ENCODE measurements at regions not wholly inside any gene's neighbourhood (a gene's known extent, or its start where the extent isn't known, plus 50 kb on each side); places are given as distances from the start of the nearest gene placed in this dataset.

- Histone ChIP-seq H3K36me3 (ENCODE audit: insufficient read depth, low read length) (no peaks in the 10 kb centered on the region), H3K9me3 (ENCODE audit: control insufficient read depth, insufficient read depth, low read length) (no peaks in the 10 kb centered on the region), H3K9ac (ENCODE audit: low read depth, low read length) (no peak overlapping the region), H3K4me1 (ENCODE audit: insufficient read depth, low read length) (no peaks in the 10 kb centered on the region)
Measured at GRCh38 chr2:66901344-66901743, 466.4 kb downstream of the MEIS1 start.

GRCh38 chr2:66903183-66903582, 468.3 kb downstream of the MEIS1 start:
- no peak overlapping the region for H3K9ac ChIP-seq (ENCODE audit: low read depth, low read length)
- H3K36me3 ChIP-seq (ENCODE audit: insufficient read depth, low read length): no peaks in the 10 kb centered on the region
- no peaks in the 10 kb centered on the region for H3K9me3 ChIP-seq (ENCODE audit: control insufficient read depth, insufficient read depth, low read length)
- H3K4me1 ChIP-seq (ENCODE audit: insufficient read depth, low read length): no peaks in the 10 kb centered on the region

- Histone ChIP-seq H3K4me1 (ENCODE audit: insufficient read depth, low read length) (no peaks in the 10 kb centered on the region), H3K9ac (ENCODE audit: low read depth, low read length) (no peak overlapping the region), H3K36me3 (ENCODE audit: insufficient read depth, low read length) (no peaks in the 10 kb centered on the region), H3K9me3 (ENCODE audit: control insufficient read depth, insufficient read depth, low read length) (no peaks in the 10 kb centered on the region)
Measured at GRCh38 chr2:66903745-66904465, 469.0 kb downstream of the MEIS1 start.

GRCh38 chr2:66915237-66915636, 480.3 kb downstream of the MEIS1 start:
- no peaks in the 10 kb centered on the region for H3K36me3 ChIP-seq (ENCODE audit: insufficient read depth, low read length)
- no peaks in the 10 kb centered on the region for H3K9me3 ChIP-seq (ENCODE audit: control insufficient read depth, insufficient read depth, low read length)
- H3K9ac ChIP-seq (ENCODE audit: low read depth, low read length): no peak overlapping the region
- no peaks in the 10 kb centered on the region for H3K4me1 ChIP-seq (ENCODE audit: insufficient read depth, low read length)

- H3K4me1 ChIP-seq (ENCODE audit: insufficient read depth, low read length): no peaks in the 10 kb centered on the region
- no peak overlapping the region for H3K9ac ChIP-seq (ENCODE audit: low read depth, low read length)
- H3K36me3 ChIP-seq (ENCODE audit: insufficient read depth, low read length): no peaks in the 10 kb centered on the region
- no peaks in the 10 kb centered on the region for H3K9me3 ChIP-seq (ENCODE audit: control insufficient read depth, insufficient read depth, low read length)
Measured at GRCh38 chr2:66919286-66919685, 477.8 kb upstream of the ETAA1 start.

GRCh38 chr2:66920415-66920814, 476.7 kb upstream of the ETAA1 start:
- H3K9me3 ChIP-seq (ENCODE audit: control insufficient read depth, insufficient read depth, low read length): no peaks in the 10 kb centered on the region
- no peak overlapping the region for H3K9ac ChIP-seq (ENCODE audit: low read depth, low read length)
- no peaks in the 10 kb centered on the region for H3K4me1 ChIP-seq (ENCODE audit: insufficient read depth, low read length)
- H3K36me3 ChIP-seq (ENCODE audit: insufficient read depth, low read length): no peaks in the 10 kb centered on the region

- no peak overlapping the region for H3K9ac ChIP-seq (ENCODE audit: low read depth, low read length)
- no peaks in the 10 kb centered on the region for H3K4me1 ChIP-seq (ENCODE audit: insufficient read depth, low read length)
- no peaks in the 10 kb centered on the region for H3K36me3 ChIP-seq (ENCODE audit: insufficient read depth, low read length)
- H3K9me3 ChIP-seq (ENCODE audit: control insufficient read depth, insufficient read depth, low read length): no peaks in the 10 kb centered on the region
Measured at GRCh38 chr2:66925128-66925527, 472.0 kb upstream of the ETAA1 start.

GRCh38 chr2:66926594-66927112, 470.5 kb upstream of the ETAA1 start:
- H3K9me3 ChIP-seq (ENCODE audit: control insufficient read depth, insufficient read depth, low read length): no peaks in the 10 kb centered on the region
- H3K4me1 ChIP-seq (ENCODE audit: insufficient read depth, low read length): no peaks in the 10 kb centered on the region
- H3K9ac ChIP-seq (ENCODE audit: low read depth, low read length): no peak overlapping the region
- H3K36me3 ChIP-seq (ENCODE audit: insufficient read depth, low read length): no peaks in the 10 kb centered on the region

GRCh38 chr2:66929632-66930338, 467.3 kb upstream of the ETAA1 start:
- Histone ChIP-seq H3K9ac (ENCODE audit: low read depth, low read length) (no peak overlapping the region), H3K4me1 (ENCODE audit: insufficient read depth, low read length) (no peaks in the 10 kb centered on the region), H3K36me3 (ENCODE audit: insufficient read depth, low read length) (no peaks in the 10 kb centered on the region), H3K9me3 (ENCODE audit: control insufficient read depth, insufficient read depth, low read length) (no peaks in the 10 kb centered on the region)

- Histone ChIP-seq H3K9ac (ENCODE audit: low read depth, low read length) (no peak overlapping the region), H3K36me3 (ENCODE audit: insufficient read depth, low read length) (no peaks in the 10 kb centered on the region), H3K9me3 (ENCODE audit: control insufficient read depth, insufficient read depth, low read length) (no peaks in the 10 kb centered on the region), H3K4me1 (ENCODE audit: insufficient read depth, low read length) (no peaks in the 10 kb centered on the region)
Measured at GRCh38 chr2:66930339-66931220, 466.6 kb upstream of the ETAA1 start.

- Histone ChIP-seq H3K9ac (ENCODE audit: low read depth, low read length) (no peak overlapping the region), H3K4me1 (ENCODE audit: insufficient read depth, low read length) (no peaks in the 10 kb centered on the region), H3K36me3 (ENCODE audit: insufficient read depth, low read length) (no peaks in the 10 kb centered on the region), H3K9me3 (ENCODE audit: control insufficient read depth, insufficient read depth, low read length) (no peaks in the 10 kb centered on the region)
Measured at GRCh38 chr2:66938471-66938967, 458.6 kb upstream of the ETAA1 start.

- no peak overlapping the region for H3K9ac ChIP-seq (ENCODE audit: low read depth, low read length)
- no peaks in the 10 kb centered on the region for H3K4me1 ChIP-seq (ENCODE audit: insufficient read depth, low read length)
- H3K36me3 ChIP-seq (ENCODE audit: insufficient read depth, low read length): no peaks in the 10 kb centered on the region
- H3K9me3 ChIP-seq (ENCODE audit: control insufficient read depth, insufficient read depth, low read length): no peaks in the 10 kb centered on the region
Measured at GRCh38 chr2:66940080-66940479, 457.1 kb upstream of the ETAA1 start.

- H3K9me3 ChIP-seq (ENCODE audit: control insufficient read depth, insufficient read depth, low read length): no peaks in the 10 kb centered on the region
- no peaks in the 10 kb centered on the region for H3K4me1 ChIP-seq (ENCODE audit: insufficient read depth, low read length)
Measured at GRCh38 chr2:66948234-66948633, 448.9 kb upstream of the ETAA1 start.

GRCh38 chr2:66957198-66957597, 439.9 kb upstream of the ETAA1 start:
- H3K36me3 ChIP-seq (ENCODE audit: insufficient read depth, low read length): no peaks in the 10 kb centered on the region
- H3K4me1 ChIP-seq (ENCODE audit: insufficient read depth, low read length): no peaks in the 10 kb centered on the region
- no peak overlapping the region for H3K9ac ChIP-seq (ENCODE audit: low read depth, low read length)
- no peaks in the 10 kb centered on the region for H3K9me3 ChIP-seq (ENCODE audit: control insufficient read depth, insufficient read depth, low read length)

More at GRCh38 chr2:66948234-66948633, 448.9 kb upstream of the ETAA1 start:
- Histone ChIP-seq H3K9ac (ENCODE audit: low read depth, low read length) (no peak overlapping the region), H3K36me3 (ENCODE audit: insufficient read depth, low read length) (no peaks in the 10 kb centered on the region)

Measured in ES-I3 (cell line).